ENCODE measurements at regions not wholly inside any gene's neighbourhood (a gene's known extent, or its start where the extent isn't known, plus 50 kb on each side); places are given as distances from the start of the nearest gene placed in this dataset.
A peak's percentile ranks its signal among the peaks of the same experiment; 100 is the strongest.
"Not testable (repeated sequence)": the region's sequence is repeated elsewhere in the genome, so short reads cannot be mapped to it uniquely, and the experiment has no call there.

- DNase-seq (ENCODE audit: low read depth), result peak; percentile 97
- no peak overlapping the region for H3K4me3 ChIP-seq (ENCODE audit: low read length)
- TF ChIP-seq CTCF (conservative IDR thresholded peaks at IDR 0.05; ENCODE audit: low read depth, low read length), result no peak
Observed at GRCh38 chr6:76774781-76775384, 688.4 kb downstream of the HTR1B start.

GRCh38 chr6:76772951-76773350 is 690.3 kb downstream of the HTR1B start:
- TF ChIP-seq CTCF (conservative IDR thresholded peaks at IDR 0.05; ENCODE audit: low read depth, low read length), result no peak
- no peak overlapping the region for H3K4me3 ChIP-seq (ENCODE audit: low read length)
- no peak for DNase-seq (ENCODE audit: low read depth)

- DNase-seq (ENCODE audit: low read depth), result no peak
- H3K4me3 ChIP-seq (ENCODE audit: low read length), result no peak overlapping the region
- TF ChIP-seq CTCF (conservative IDR thresholded peaks at IDR 0.05; ENCODE audit: low read depth, low read length), result no peak
Observed at GRCh38 chr6:76771059-76771634, 692.1 kb downstream of the HTR1B start.

- TF ChIP-seq CTCF (conservative IDR thresholded peaks at IDR 0.05; ENCODE audit: low read depth, low read length), result no peak
- H3K4me3 ChIP-seq (ENCODE audit: low read length), result no peak overlapping the region
- DNase-seq (ENCODE audit: low read depth), result no peak
Observed at GRCh38 chr6:76770281-76770680, 693.0 kb downstream of the HTR1B start.

GRCh38 chr6:76768556-76768955 is 694.7 kb downstream of the HTR1B start:
- DNase-seq (ENCODE audit: low read depth), result no peak
- H3K4me3 ChIP-seq (ENCODE audit: low read length), result no peak overlapping the region

GRCh38 chr6:76764057-76764456 is 691.6 kb upstream of the IMPG1 start:
- no peak for DNase-seq (ENCODE audit: low read depth)
- no peak for TF ChIP-seq CTCF (conservative IDR thresholded peaks at IDR 0.05; ENCODE audit: low read depth, low read length)
- H3K4me3 ChIP-seq (ENCODE audit: low read length), result no peak overlapping the region

More at GRCh38 chr6:76768556-76768955, 694.7 kb downstream of the HTR1B start:
- no peak for TF ChIP-seq CTCF (conservative IDR thresholded peaks at IDR 0.05; ENCODE audit: low read depth, low read length)

- H3K4me3 ChIP-seq (ENCODE audit: low read length), result no peak overlapping the region
- DNase-seq (ENCODE audit: low read depth), result no peak
- TF ChIP-seq CTCF (conservative IDR thresholded peaks at IDR 0.05; ENCODE audit: low read depth, low read length), result no peak
Observed at GRCh38 chr6:76752841-76753240, 680.4 kb upstream of the IMPG1 start.

- DNase-seq (ENCODE audit: low read depth); H3K4me3 ChIP-seq (ENCODE audit: low read length): not testable (repeated sequence)
Observed at GRCh38 chr6:76745388-76745787, 672.9 kb upstream of the IMPG1 start.

GRCh38 chr6:76744151-76744720 is 671.8 kb upstream of the IMPG1 start:
- H3K4me3 ChIP-seq (ENCODE audit: low read length); DNase-seq (ENCODE audit: low read depth): not testable (repeated sequence)

Data from retinal pigment epithelial cell (primary cell).